ENCODE measurements at regions not wholly inside any gene's neighbourhood (a gene's known extent, or its start where the extent isn't known, plus 50 kb on each side); places are given as distances from the start of the nearest gene placed in this dataset.

GRCh38 chr20:55058938-55059337 lies 583.5 kb downstream of the DOK5 start:
- no peak for DNase-seq (ENCODE audit: low read depth)
- no peak for TF ChIP-seq CTCF (conservative IDR thresholded peaks at IDR 0.05; ENCODE audit: low read depth, low read length)
- H3K4me3 ChIP-seq (ENCODE audit: low read length) = no peak overlapping the region

- DNase-seq (ENCODE audit: low read depth) = no peak
- no peak overlapping the region for H3K4me3 ChIP-seq (ENCODE audit: low read length)
- no peak for TF ChIP-seq CTCF (conservative IDR thresholded peaks at IDR 0.05; ENCODE audit: low read depth, low read length)
Observed at GRCh38 chr20:55057779-55058415, 582.5 kb downstream of the DOK5 start.

GRCh38 chr20:55054453-55054852 lies 579.1 kb downstream of the DOK5 start:
- no peak for DNase-seq (ENCODE audit: low read depth)
- no peak for TF ChIP-seq CTCF (conservative IDR thresholded peaks at IDR 0.05; ENCODE audit: low read depth, low read length)
- H3K4me3 ChIP-seq (ENCODE audit: low read length) = no peak overlapping the region

GRCh38 chr20:55053389-55053788 lies 578.0 kb downstream of the DOK5 start:
- DNase-seq (ENCODE audit: low read depth) = no peak
- no peak overlapping the region for H3K4me3 ChIP-seq (ENCODE audit: low read length)
- no peak for TF ChIP-seq CTCF (conservative IDR thresholded peaks at IDR 0.05; ENCODE audit: low read depth, low read length)

- DNase-seq (ENCODE audit: low read depth) = no peak
- no peak overlapping the region for H3K4me3 ChIP-seq (ENCODE audit: low read length)
- TF ChIP-seq CTCF (conservative IDR thresholded peaks at IDR 0.05; ENCODE audit: low read depth, low read length) = no peak
Observed at GRCh38 chr20:55052459-55052858, 577.1 kb downstream of the DOK5 start.

- DNase-seq (ENCODE audit: low read depth) = no peak
- TF ChIP-seq CTCF (conservative IDR thresholded peaks at IDR 0.05; ENCODE audit: low read depth, low read length) = no peak
- H3K4me3 ChIP-seq (ENCODE audit: low read length) = no peak overlapping the region
Observed at GRCh38 chr20:55038684-55039083, 563.3 kb downstream of the DOK5 start.

GRCh38 chr20:55031971-55032370 lies 556.6 kb downstream of the DOK5 start:
- no peak for TF ChIP-seq CTCF (conservative IDR thresholded peaks at IDR 0.05; ENCODE audit: low read depth, low read length)
- DNase-seq (ENCODE audit: low read depth) = no peak
- no peak overlapping the region for H3K4me3 ChIP-seq (ENCODE audit: low read length)

Data from retinal pigment epithelial cell (primary cell).